HL-60 (cell line): ENCODE measurements at regions not wholly inside any gene's neighbourhood (a gene's known extent, or its start where the extent isn't known, plus 50 kb on each side); places are given as distances from the start of the nearest gene placed in this dataset.

Experiments used
- GABPA ChIP-seq: IDR thresholded peaks from 2 replicates; pipeline ENCODE4 v1.6.1; 2012; ENCODE audit warnings: low read depth
- POLR2AphosphoS5 ChIP-seq: IDR thresholded peaks from 2 replicates; pipeline ENCODE4 v1.6.1; 2012; ENCODE audit warnings: low read depth
- TF ChIP-seq, protein P1 (sequence below): IDR thresholded peaks from 2 replicates; pipeline ENCODE4 v1.6.1; 2012; ENCODE audit warnings: low read depth; ENCODE audit not compliant: insufficient replicate concordance
- TF ChIP-seq, protein P2 (sequence below): IDR thresholded peaks from one replicate; pipeline ENCODE4 v1.5.1; 2011; ENCODE audit warnings: low read length, control low read depth, inconsistent platforms; ENCODE audit not compliant: insufficient read depth

DNA sequence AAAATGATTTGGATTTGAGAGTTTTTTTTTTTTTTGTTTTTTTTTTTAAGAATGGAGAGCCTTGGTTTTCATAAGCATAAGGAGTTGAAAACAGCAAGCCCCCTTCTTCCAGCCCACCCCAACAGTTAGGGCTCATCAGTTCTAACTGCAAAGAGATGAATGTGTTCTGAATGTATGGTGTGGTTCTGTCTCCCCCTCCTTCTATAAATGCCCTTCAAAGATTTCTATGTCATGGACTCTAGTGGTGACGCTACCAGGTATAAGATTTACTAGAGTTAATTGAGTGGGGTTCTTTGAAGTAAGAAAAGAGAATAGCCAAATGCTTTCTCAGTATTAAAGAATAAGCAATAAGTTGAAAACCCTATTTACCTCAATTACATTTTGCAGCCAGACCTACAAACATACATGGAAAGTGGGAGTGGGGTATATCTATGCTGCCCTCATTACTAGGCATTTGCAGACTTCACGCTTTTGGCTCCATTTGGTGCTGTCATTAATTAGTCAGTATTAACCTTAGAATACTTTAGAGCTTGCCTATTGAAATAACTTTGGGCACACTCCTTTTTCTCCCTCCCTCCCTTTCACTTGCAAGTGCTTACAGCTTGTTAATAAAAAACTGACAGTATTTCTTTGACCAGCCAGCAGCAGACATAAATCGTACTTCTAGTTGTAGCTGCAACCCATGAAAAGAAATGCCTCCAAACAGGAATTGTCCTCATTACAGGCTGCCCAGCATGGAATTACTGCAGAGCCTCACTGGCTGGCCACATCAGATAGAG lies 667.2 kb upstream of the ZNF608 start:
- TF ChIP-seq, protein P1, sequence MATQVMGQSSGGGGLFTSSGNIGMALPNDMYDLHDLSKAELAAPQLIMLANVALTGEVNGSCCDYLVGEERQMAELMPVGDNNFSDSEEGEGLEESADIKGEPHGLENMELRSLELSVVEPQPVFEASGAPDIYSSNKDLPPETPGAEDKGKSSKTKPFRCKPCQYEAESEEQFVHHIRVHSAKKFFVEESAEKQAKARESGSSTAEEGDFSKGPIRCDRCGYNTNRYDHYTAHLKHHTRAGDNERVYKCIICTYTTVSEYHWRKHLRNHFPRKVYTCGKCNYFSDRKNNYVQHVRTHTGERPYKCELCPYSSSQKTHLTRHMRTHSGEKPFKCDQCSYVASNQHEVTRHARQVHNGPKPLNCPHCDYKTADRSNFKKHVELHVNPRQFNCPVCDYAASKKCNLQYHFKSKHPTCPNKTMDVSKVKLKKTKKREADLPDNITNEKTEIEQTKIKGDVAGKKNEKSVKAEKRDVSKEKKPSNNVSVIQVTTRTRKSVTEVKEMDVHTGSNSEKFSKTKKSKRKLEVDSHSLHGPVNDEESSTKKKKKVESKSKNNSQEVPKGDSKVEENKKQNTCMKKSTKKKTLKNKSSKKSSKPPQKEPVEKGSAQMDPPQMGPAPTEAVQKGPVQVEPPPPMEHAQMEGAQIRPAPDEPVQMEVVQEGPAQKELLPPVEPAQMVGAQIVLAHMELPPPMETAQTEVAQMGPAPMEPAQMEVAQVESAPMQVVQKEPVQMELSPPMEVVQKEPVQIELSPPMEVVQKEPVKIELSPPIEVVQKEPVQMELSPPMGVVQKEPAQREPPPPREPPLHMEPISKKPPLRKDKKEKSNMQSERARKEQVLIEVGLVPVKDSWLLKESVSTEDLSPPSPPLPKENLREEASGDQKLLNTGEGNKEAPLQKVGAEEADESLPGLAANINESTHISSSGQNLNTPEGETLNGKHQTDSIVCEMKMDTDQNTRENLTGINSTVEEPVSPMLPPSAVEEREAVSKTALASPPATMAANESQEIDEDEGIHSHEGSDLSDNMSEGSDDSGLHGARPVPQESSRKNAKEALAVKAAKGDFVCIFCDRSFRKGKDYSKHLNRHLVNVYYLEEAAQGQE = no peak
- TF ChIP-seq, protein P2, sequence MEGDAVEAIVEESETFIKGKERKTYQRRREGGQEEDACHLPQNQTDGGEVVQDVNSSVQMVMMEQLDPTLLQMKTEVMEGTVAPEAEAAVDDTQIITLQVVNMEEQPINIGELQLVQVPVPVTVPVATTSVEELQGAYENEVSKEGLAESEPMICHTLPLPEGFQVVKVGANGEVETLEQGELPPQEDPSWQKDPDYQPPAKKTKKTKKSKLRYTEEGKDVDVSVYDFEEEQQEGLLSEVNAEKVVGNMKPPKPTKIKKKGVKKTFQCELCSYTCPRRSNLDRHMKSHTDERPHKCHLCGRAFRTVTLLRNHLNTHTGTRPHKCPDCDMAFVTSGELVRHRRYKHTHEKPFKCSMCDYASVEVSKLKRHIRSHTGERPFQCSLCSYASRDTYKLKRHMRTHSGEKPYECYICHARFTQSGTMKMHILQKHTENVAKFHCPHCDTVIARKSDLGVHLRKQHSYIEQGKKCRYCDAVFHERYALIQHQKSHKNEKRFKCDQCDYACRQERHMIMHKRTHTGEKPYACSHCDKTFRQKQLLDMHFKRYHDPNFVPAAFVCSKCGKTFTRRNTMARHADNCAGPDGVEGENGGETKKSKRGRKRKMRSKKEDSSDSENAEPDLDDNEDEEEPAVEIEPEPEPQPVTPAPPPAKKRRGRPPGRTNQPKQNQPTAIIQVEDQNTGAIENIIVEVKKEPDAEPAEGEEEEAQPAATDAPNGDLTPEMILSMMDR = no peak
- TF ChIP-seq GABPA (no peak), POLR2AphosphoS5 (no peak)
